Ishikawa (cell line): ENCODE measurements at regions not wholly inside any gene's neighbourhood (a gene's known extent, or its start where the extent isn't known, plus 50 kb on each side); places are given as distances from the start of the nearest gene placed in this dataset.

Experiments used
- CEBPB ChIP-seq: IDR thresholded peaks from 2 replicates; pipeline ENCODE4 v1.6.1; 2012
- CREB1 ChIP-seq: IDR thresholded peaks from 2 replicates; pipeline ENCODE4 v1.6.1; 2012; ENCODE audit warnings: low read depth
- EGR1 ChIP-seq: IDR thresholded peaks from 2 replicates; pipeline ENCODE4 v1.6.1; 2012
- EP300 ChIP-seq: IDR thresholded peaks from 2 replicates; pipeline ENCODE4 v1.6.1; 2012; ENCODE audit warnings: borderline replicate concordance
- FOXM1 ChIP-seq: IDR thresholded peaks from 2 replicates; pipeline ENCODE4 v1.6.1; 2012; ENCODE audit warnings: low read depth, borderline replicate concordance
- MAX ChIP-seq: IDR thresholded peaks from 2 replicates; pipeline ENCODE4 v1.6.1; 2012
- NFIC ChIP-seq: IDR thresholded peaks from 2 replicates; pipeline ENCODE4 v1.6.1; 2012
- RAD21 ChIP-seq: IDR thresholded peaks from 2 replicates; pipeline ENCODE4 v1.6.1; 2012; ENCODE audit warnings: low read depth
- REST ChIP-seq: IDR thresholded peaks from 2 replicates; pipeline ENCODE4 v1.6.1; 2012; ENCODE audit warnings: low read depth, mild to moderate bottlenecking
- TAF1 ChIP-seq: IDR thresholded peaks from 2 replicates; pipeline ENCODE4 v1.6.1; 2012; ENCODE audit warnings: low read depth, mild to moderate bottlenecking
- TCF12 ChIP-seq: IDR thresholded peaks from 2 replicates; pipeline ENCODE4 v1.6.1; 2012; ENCODE audit warnings: low read depth
- TEAD4 ChIP-seq: IDR thresholded peaks from 2 replicates; pipeline ENCODE4 v1.6.1; 2012
- USF1 ChIP-seq: IDR thresholded peaks from 2 replicates; pipeline ENCODE4 v1.6.1; 2012
- YY1 ChIP-seq: IDR thresholded peaks from 2 replicates; pipeline ENCODE4 v1.6.1; 2012; ENCODE audit warnings: low read depth
- ZBTB7A ChIP-seq: IDR thresholded peaks from 2 replicates; pipeline ENCODE4 v1.6.1; 2012; ENCODE audit warnings: low read depth

- TF ChIP-seq CEBPB (no peak), EGR1 (no peak)
Measured at GRCh38 chr12:87320724-87321123, 708.5 kb downstream of the C12orf50 start.

- TF ChIP-seq CEBPB (no peak), YY1 (no peak), ZBTB7A (no peak), FOXM1 (no peak), TAF1 (no peak), USF1 (no peak), NFIC (no peak)
Measured at GRCh38 chr12:87317302-87317701, 711.9 kb downstream of the C12orf50 start.

- TF ChIP-seq REST (no peak), CREB1 (no peak), RAD21 (no peak), CEBPB (no peak), FOXM1 (no peak), EGR1 (no peak), TAF1 (no peak), USF1 (no peak), YY1 (no peak), EP300 (no peak), TCF12 (no peak), MAX (no peak)
Measured at GRCh38 chr12:87311206-87311605, 718.0 kb downstream of the C12orf50 start.

- no peak for TF ChIP-seq TCF12
- no peak for TF ChIP-seq CREB1
- no peak for TF ChIP-seq REST
- no peak for TF ChIP-seq YY1
- TF ChIP-seq FOXM1, result no peak
- TF ChIP-seq MAX, result no peak
- no peak for TF ChIP-seq EP300
- no peak for TF ChIP-seq ZBTB7A
- no peak for TF ChIP-seq USF1
- no peak for TF ChIP-seq EGR1
- no peak for TF ChIP-seq CEBPB
- no peak for TF ChIP-seq TEAD4
Measured at GRCh38 chr12:87310126-87310525, 719.1 kb downstream of the C12orf50 start.

GRCh38 chr12:87305481-87305880 lies 723.7 kb downstream of the C12orf50 start:
- TF ChIP-seq ZBTB7A, result no peak

- no peak for TF ChIP-seq MAX
- no peak for TF ChIP-seq CEBPB
- no peak for TF ChIP-seq EP300
- TF ChIP-seq REST, result no peak
- TF ChIP-seq ZBTB7A, result no peak
- no peak for TF ChIP-seq TCF12
- TF ChIP-seq YY1, result no peak
- TF ChIP-seq EGR1, result no peak
- no peak for TF ChIP-seq TAF1
- TF ChIP-seq FOXM1, result no peak
- TF ChIP-seq USF1, result no peak
- TF ChIP-seq NFIC, result no peak
- no peak for TF ChIP-seq TEAD4
- TF ChIP-seq CREB1, result no peak
- no peak for TF ChIP-seq RAD21
Measured at GRCh38 chr12:87304406-87304805, 724.8 kb downstream of the C12orf50 start.
